NCI-H2227 (cell line): ENCODE measurements at regions not wholly inside any gene's neighbourhood (a gene's known extent, or its start where the extent isn't known, plus 50 kb on each side); places are given as distances from the start of the nearest gene placed in this dataset.

Experiments used
- DNase-seq: peaks from one replicate; lab custom pipeline; 2025; ENCODE audit not compliant: unreplicated experiment; lab: John Stamatoyannopoulos, UW

- DNase-seq = no peak
Measured at GRCh38 chr13:36551445-36551844, 119.2 kb downstream of the CCNA1 start.

DNA sequence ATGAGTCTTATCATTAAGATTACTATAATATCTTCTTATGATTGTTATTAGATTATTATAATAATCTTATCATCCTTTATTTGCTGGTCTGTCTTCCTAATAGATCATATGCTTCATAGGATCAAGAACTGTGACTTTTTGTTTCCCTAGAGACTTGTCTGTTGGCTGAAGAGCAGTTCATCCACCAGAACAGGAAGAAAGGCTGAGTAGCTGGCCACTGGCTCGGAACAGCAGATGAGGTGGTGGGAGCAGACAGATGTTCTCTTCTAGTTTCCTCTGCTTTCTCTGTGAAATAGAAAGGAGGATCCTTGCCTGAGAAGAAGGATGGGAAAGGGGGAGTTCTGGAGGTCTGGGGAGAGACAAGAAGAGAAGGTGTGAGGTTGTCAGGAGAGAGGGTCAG, 120.0 kb downstream of the CCNA1 start:
- DNase-seq = no peak

GRCh38 chr13:36553491-36553890, 120.3 kb upstream of the SERTM1 start:
- DNase-seq = no peak

GRCh38 chr13:36555151-36555986, 118.5 kb upstream of the SERTM1 start:
- DNase-seq = no peak

- DNase-seq = no peak
Measured at GRCh38 chr13:36559375-36559774, 114.4 kb upstream of the SERTM1 start.

DNA sequence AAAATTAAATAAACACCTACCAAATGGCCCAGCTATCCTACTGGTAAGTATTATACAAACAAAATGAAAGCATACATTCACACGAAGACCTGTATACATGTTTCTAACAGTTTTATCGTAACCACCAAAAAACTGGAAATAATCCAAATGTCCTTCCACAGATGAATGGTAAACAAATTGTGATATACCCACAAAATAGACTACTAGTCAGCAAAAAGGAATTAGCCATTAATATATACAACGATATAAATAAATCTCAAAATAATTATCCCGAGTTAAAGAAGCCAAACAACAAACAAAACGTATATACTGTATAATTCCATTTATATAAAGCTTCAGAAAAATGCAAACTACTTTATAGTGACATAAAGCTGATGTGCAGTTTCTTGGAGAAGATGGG, 106.3 kb upstream of the SERTM1 start:
- DNase-seq = no peak

- DNase-seq = no peak
Measured at GRCh38 chr13:36570489-36570888, 103.3 kb upstream of the SERTM1 start.

GRCh38 chr13:36571444-36571843, 102.4 kb upstream of the SERTM1 start:
- DNase-seq = no peak

DNA sequence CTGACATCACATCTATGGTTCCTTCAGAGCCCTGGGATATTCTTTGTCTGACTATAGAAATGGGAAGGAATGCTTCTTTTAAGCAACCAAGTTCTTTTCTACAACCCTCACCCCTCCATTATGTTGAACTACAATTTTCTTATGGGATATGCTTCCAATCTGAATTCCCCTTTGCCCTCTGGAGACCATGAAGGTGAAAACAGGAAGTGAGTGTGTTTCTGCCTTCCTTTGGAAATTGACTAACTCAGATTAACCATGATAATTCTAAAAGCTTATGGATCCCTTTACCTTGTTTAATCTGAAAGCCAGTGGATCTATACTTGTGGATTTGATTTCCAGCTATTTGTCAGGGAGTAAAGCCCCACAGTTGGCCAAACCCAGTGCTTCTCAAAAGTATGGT, 90.8 kb upstream of the SERTM1 start:
- DNase-seq = no peak

GRCh38 chr13:36599641-36600040, 74.2 kb upstream of the SERTM1 start:
- no peak for DNase-seq

GRCh38 chr13:36601186-36601585, 72.6 kb upstream of the SERTM1 start:
- no peak for DNase-seq

DNA sequence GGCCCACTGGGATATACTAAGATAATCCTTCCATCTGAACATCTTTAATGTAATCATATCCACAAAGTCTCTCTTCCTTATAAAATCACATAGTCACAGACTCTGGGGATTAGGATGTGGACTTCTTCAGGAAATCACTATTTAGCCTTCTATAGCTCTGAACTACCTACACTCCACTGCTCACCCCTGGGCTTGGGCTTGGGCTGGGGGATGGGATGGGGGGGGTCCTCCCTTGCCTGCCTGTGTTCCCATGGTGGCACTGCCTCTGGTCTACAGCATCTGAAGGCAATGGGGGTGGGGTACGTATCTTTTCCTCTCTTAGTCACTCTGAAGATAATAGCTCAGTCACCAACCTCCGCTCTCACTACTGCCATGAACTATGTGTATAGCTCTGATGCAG, 67.8 kb upstream of the SERTM1 start:
- DNase-seq = no peak

- no peak for DNase-seq
Measured at GRCh38 chr13:36608474-36608873, 65.3 kb upstream of the SERTM1 start.

DNA sequence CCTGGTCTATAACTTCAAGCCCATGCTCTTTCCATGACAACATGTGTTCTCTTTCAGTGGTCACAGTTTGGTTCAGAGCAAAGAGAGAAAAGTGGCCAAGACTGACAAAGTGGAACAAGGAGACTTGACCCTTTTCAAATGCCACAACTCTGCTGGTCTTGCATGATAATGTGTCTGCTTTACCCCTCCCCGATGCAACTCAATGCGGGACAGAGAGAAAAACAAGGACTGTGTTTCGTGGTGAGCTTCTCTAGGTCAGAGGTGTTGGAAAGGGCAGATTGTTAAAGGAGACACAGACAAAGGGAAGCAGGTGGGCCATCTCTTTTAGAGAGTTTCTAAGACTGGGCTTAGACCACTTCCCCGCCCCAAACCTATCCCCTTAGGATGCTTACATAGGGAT, 61.6 kb upstream of the SERTM1 start:
- DNase-seq = no peak

DNA sequence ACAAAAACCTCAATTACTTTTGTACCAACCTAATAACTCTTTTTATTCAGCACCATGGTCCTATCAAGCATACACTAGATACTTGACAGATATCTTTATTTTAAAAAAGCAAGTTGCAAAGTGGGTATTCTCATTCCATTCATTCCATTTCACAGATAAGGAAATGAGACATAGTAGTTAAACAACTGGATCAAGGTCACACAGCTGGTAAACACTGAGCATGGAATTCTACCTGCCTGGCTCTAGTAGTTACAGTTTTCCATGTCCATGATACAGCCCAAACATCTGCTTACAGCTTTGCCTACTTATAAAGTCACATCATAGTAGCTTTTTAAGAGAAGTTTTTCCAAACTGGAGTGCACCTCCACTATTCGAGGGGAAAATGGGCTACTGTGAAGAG, 57.1 kb upstream of the SERTM1 start:
- DNase-seq = no peak

- DNase-seq = no peak
Measured at GRCh38 chr13:36619535-36619934, 54.3 kb upstream of the SERTM1 start.
